ENCODE measurements at regions not wholly inside any gene's neighbourhood (a gene's known extent, or its start where the extent isn't known, plus 50 kb on each side); places are given as distances from the start of the nearest gene placed in this dataset.

DNA sequence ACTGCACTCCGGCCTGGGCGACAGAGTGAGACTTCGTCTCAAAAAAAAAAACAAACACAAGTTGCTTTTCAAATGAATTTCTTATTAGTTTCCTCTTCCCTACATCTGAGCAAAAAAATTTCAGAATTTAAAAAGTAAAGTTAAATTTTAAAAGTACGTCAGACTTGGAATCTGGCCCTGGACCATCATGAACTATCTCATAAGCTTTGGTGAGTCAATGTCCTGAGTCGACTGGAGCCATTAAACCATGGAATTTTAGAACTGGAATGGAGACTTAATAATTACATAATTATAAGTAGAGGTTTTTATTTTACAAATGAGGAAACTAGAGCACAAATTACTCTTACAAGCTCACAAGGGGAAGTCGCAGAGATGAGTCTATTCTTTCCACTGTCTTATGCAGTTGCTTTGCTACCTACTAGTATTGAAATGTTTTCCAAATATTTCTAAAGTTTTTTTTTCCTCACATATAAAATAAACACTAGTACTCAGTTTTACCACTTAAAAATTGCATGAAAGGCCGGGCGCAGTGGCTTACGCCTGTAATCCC is 98.0 kb upstream of the ZNF608 start:
- no peak overlapping the region for H3K27ac ChIP-seq (ENCODE audit: low read depth, low read length)
- Mint-ChIP-seq H3K4me3 (no peak overlapping the region), H3K27ac (no peak overlapping the region), H3K4me1 (peaks cover 8% of the 10 kb centered on the region), H3K36me3 (ENCODE audit: low read depth) (no peaks in the 10 kb centered on the region), H3K9me3 (no peaks in the 10 kb centered on the region), H3K27me3 (ENCODE audit: insufficient read depth) (no peaks in the 10 kb centered on the region)
- no peak for DNase-seq
- no peak overlapping the region for H3K4me3 ChIP-seq (ENCODE audit: low read length)
- no peaks in the 10 kb centered on the region for H3K9me3 ChIP-seq (ENCODE audit: control insufficient read depth, low read length)
- no peaks in the 10 kb centered on the region for H3K27me3 ChIP-seq (ENCODE audit: control insufficient read depth, insufficient read depth, low read length, poor library complexity, severe bottlenecking)
- no peak overlapping the region for H3K9ac ChIP-seq (ENCODE audit: extremely low read depth, low read length, poor library complexity, severe bottlenecking)
- WGBS, 2 experiments (ENCODE audit: insufficient coverage in 1 of 2, insufficient read length in 1 of 2): 82 to 92% methylated on average over 4 to 9 of the region's 9 CpGs
- no peaks in the 10 kb centered on the region for H3K36me3 ChIP-seq (ENCODE audit: control insufficient read depth, insufficient read depth, low read length)
- H3K4me1 ChIP-seq (ENCODE audit: control insufficient read depth, insufficient read depth, low read length): no peaks in the 10 kb centered on the region
- TF ChIP-seq, protein P1, sequence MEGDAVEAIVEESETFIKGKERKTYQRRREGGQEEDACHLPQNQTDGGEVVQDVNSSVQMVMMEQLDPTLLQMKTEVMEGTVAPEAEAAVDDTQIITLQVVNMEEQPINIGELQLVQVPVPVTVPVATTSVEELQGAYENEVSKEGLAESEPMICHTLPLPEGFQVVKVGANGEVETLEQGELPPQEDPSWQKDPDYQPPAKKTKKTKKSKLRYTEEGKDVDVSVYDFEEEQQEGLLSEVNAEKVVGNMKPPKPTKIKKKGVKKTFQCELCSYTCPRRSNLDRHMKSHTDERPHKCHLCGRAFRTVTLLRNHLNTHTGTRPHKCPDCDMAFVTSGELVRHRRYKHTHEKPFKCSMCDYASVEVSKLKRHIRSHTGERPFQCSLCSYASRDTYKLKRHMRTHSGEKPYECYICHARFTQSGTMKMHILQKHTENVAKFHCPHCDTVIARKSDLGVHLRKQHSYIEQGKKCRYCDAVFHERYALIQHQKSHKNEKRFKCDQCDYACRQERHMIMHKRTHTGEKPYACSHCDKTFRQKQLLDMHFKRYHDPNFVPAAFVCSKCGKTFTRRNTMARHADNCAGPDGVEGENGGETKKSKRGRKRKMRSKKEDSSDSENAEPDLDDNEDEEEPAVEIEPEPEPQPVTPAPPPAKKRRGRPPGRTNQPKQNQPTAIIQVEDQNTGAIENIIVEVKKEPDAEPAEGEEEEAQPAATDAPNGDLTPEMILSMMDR (conservative IDR thresholded peaks at IDR 0.05): no peak

DNA sequence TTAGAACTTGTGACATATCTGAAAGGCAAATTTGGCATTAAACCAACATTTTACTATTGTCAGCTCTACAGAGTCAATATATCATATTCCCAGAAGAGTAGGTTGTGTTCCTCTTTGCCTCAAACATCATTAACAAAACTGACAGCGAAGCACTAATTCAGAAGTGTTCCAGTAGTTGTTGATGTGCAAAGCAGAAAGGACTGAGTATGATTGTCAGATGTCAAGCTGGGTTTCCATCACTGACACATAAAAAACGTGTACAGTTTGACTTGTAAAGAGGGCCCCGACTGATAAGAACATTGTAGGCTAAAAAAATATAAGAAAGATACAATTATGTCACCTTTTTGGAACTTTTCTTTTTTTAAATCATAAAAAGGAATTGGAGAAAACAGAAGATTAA is 101.5 kb upstream of the ZNF608 start:
- Mint-ChIP-seq H3K9me3 (no peaks in the 10 kb centered on the region), H3K36me3 (ENCODE audit: low read depth) (no peaks in the 10 kb centered on the region), H3K4me1 (peaks cover 8% of the 10 kb centered on the region), H3K4me3 (no peak overlapping the region), H3K27ac (no peak overlapping the region), H3K27me3 (ENCODE audit: insufficient read depth) (no peaks in the 10 kb centered on the region)
- Histone ChIP-seq H3K4me3 (ENCODE audit: low read length) (no peak overlapping the region), H3K4me1 (ENCODE audit: control insufficient read depth, insufficient read depth, low read length) (no peaks in the 10 kb centered on the region), H3K27ac (ENCODE audit: low read depth, low read length) (no peak overlapping the region), H3K27me3 (ENCODE audit: control insufficient read depth, insufficient read depth, low read length, poor library complexity, severe bottlenecking) (no peaks in the 10 kb centered on the region), H3K36me3 (ENCODE audit: control insufficient read depth, insufficient read depth, low read length) (no peaks in the 10 kb centered on the region), H3K9me3 (ENCODE audit: control insufficient read depth, low read length) (no peaks in the 10 kb centered on the region), H3K9ac (ENCODE audit: extremely low read depth, low read length, poor library complexity, severe bottlenecking) (no peak overlapping the region)
- no peak for DNase-seq
- 94 to 100% methylated on average over 2 to 3 of the region's 3 CpGs for WGBS, 2 experiments (ENCODE audit: insufficient coverage in 1 of 2, insufficient read length in 1 of 2)
- TF ChIP-seq, protein P1 (conservative IDR thresholded peaks at IDR 0.05): no peak

DNA sequence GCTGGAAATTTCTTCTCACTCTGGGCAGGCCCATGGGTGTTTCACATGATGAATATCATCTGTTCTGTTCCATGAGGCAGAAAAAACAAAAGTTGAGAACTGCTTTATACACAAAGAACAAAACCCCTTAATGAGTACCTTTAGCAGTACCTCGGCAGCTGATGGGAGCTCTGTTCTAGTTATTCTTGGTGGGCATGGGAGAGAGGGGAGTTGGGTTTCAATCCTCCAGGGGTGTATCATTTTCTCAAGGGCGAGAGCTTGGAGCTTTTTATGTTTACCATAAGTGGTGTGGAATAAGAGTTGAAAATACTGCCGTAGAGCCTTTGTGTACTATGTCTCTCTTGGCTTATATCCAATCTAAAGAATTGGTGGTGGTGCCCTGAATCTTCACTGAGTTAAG is 103.3 kb upstream of the ZNF608 start:
- no peaks in the 10 kb centered on the region for H3K36me3 ChIP-seq (ENCODE audit: control insufficient read depth, insufficient read depth, low read length)
- Mint-ChIP-seq H3K27me3 (ENCODE audit: insufficient read depth) (no peaks in the 10 kb centered on the region), H3K4me1 (peaks cover 8% of the 10 kb centered on the region), H3K27ac (no peak overlapping the region), H3K4me3 (no peak overlapping the region), H3K36me3 (ENCODE audit: low read depth) (no peaks in the 10 kb centered on the region), H3K9me3 (no peaks in the 10 kb centered on the region)
- H3K9ac ChIP-seq (ENCODE audit: extremely low read depth, low read length, poor library complexity, severe bottlenecking): no peak overlapping the region
- DNase-seq: no peak
- H3K9me3 ChIP-seq (ENCODE audit: control insufficient read depth, low read length): no peaks in the 10 kb centered on the region
- 95 to 100% methylated on average over 2 to 3 of the region's 3 CpGs for WGBS, 2 experiments (ENCODE audit: insufficient coverage in 1 of 2, insufficient read length in 1 of 2)
- H3K27me3 ChIP-seq (ENCODE audit: control insufficient read depth, insufficient read depth, low read length, poor library complexity, severe bottlenecking): no peaks in the 10 kb centered on the region
- no peak overlapping the region for H3K4me3 ChIP-seq (ENCODE audit: low read length)
- TF ChIP-seq, protein P1 (conservative IDR thresholded peaks at IDR 0.05): no peak
- H3K27ac ChIP-seq (ENCODE audit: low read depth, low read length): no peak overlapping the region
- H3K4me1 ChIP-seq (ENCODE audit: control insufficient read depth, insufficient read depth, low read length): no peaks in the 10 kb centered on the region
